ENCODE measurements at regions not wholly inside any gene's neighbourhood (a gene's known extent, or its start where the extent isn't known, plus 50 kb on each side); places are given as distances from the start of the nearest gene placed in this dataset.

- TF ChIP-seq CTCF (IDR thresholded peaks at IDR 0.05) = no peak
- TF ChIP-seq POLR2A (IDR thresholded peaks at IDR 0.05) = no peak
These were observed 527.2 kb upstream of the FAM98A start for GRCh38 chr2:34126279-34126678.

All from right lobe of liver (tissue), 4 donors.